ENCODE measurements at regions not wholly inside any gene's neighbourhood (a gene's known extent, or its start where the extent isn't known, plus 50 kb on each side); places are given as distances from the start of the nearest gene placed in this dataset.
"Not testable (repeated sequence)": the region's sequence is repeated elsewhere in the genome, so short reads cannot be mapped to it uniquely, and the experiment has no call there.

GRCh38 chr10:34880817-34881216, 65.7 kb upstream of the PARD3 start:
- ATAC-seq (no peak), DNase-seq (ENCODE audit: low read depth, low spot score) (no peak)
- intact Hi-C loops (cut with micrococcal nuclease; ENCODE audit: unreplicated experiment), result no loop called here

GRCh38 chr10:34878651-34879050, 63.6 kb upstream of the PARD3 start:
- CTCF ChIA-PET; POLR2A ChIA-PET; in situ Hi-C loops (cut with HindIII; ENCODE audit: low pct_unique_long_range_greater_than_20kb, low sequenced_read_pairs); H3K4me1 ChIP-seq (ENCODE audit: control insufficient read depth, insufficient read depth, low read length); H3K27ac ChIP-seq (ENCODE audit: low read length); H3K36me3 ChIP-seq (ENCODE audit: control insufficient read depth, insufficient read depth, low read length); BruUV-seq (replicated peaks); H3K27me3 ChIP-seq (ENCODE audit: control insufficient read depth, insufficient read depth, low read length); ATAC-seq; DNase-seq (ENCODE audit: low read depth, low spot score); H3K9me3 ChIP-seq (ENCODE audit: control insufficient read depth, insufficient read depth, low read depth, low read length); intact Hi-C loops (cut with micrococcal nuclease; ENCODE audit: unreplicated experiment); H3K4me3 ChIP-seq (ENCODE audit: low read depth in 2 of 2, low read length in 2 of 2): not testable (repeated sequence)

More at GRCh38 chr10:34880817-34881216, 65.7 kb upstream of the PARD3 start:
- in situ Hi-C loops (cut with HindIII; ENCODE audit: low pct_unique_long_range_greater_than_20kb, low sequenced_read_pairs), result no loop called here
- BruUV-seq (replicated peaks), result no TSS peak
- ChIA-PET POLR2A (no interaction called here), CTCF (no interaction called here)
- H3K4me1 ChIP-seq (ENCODE audit: control insufficient read depth, insufficient read depth, low read length), result no peaks in the 10 kb centered on the region
- H3K27ac ChIP-seq (ENCODE audit: low read length), result no peak overlapping the region
- no peak overlapping the region for H3K4me3 ChIP-seq (ENCODE audit: low read depth in 2 of 2, low read length in 2 of 2)
- H3K36me3 ChIP-seq (ENCODE audit: control insufficient read depth, insufficient read depth, low read length), result no peaks in the 10 kb centered on the region
- TF ChIP-seq CTCF (IDR thresholded peaks at IDR 0.05) (no peak), POLR2AphosphoS5 (IDR thresholded peaks at IDR 0.05; ENCODE audit: low read depth, low read length) (no peak), REST (IDR thresholded peaks at IDR 0.05; ENCODE audit: insufficient read depth in 1 of 2, low read depth in 2 of 2, low read length in 1 of 2) (no peak), SIN3A (IDR thresholded peaks at IDR 0.05; ENCODE audit: borderline replicate concordance, insufficient read depth, low read depth, low read length) (no peak), TCF7L2 (IDR thresholded peaks at IDR 0.05; ENCODE audit: low read depth, low read length) (no peak)
- no peaks in the 10 kb centered on the region for H3K9me3 ChIP-seq (ENCODE audit: control insufficient read depth, insufficient read depth, low read depth, low read length)
- no peaks in the 10 kb centered on the region for H3K27me3 ChIP-seq (ENCODE audit: control insufficient read depth, insufficient read depth, low read length)

- in situ Hi-C loops (cut with HindIII; ENCODE audit: low pct_unique_long_range_greater_than_20kb, low sequenced_read_pairs) (no loop called here), intact Hi-C loops (cut with micrococcal nuclease; ENCODE audit: unreplicated experiment) (no loop called here)
- no peaks in the 10 kb centered on the region for H3K27me3 ChIP-seq (ENCODE audit: control insufficient read depth, insufficient read depth, low read length)
- ATAC-seq (no peak), DNase-seq (ENCODE audit: low read depth, low spot score) (no peak)
- no TSS peak for BruUV-seq (replicated peaks)
- no peak overlapping the region for H3K4me3 ChIP-seq (ENCODE audit: low read depth in 2 of 2, low read length in 2 of 2)
- no peaks in the 10 kb centered on the region for H3K9me3 ChIP-seq (ENCODE audit: control insufficient read depth, insufficient read depth, low read depth, low read length)
- ChIA-PET CTCF (no interaction called here), POLR2A (interaction anchor here (0.6 kb wide), 1 partner anchor 8 kb away, joined by 3 read pairs; no protein-coding TSS in a partner anchor)
- no peaks in the 10 kb centered on the region for H3K36me3 ChIP-seq (ENCODE audit: control insufficient read depth, insufficient read depth, low read length)
- H3K27ac ChIP-seq (ENCODE audit: low read length), result no peak overlapping the region
- TF ChIP-seq TCF7L2 (IDR thresholded peaks at IDR 0.05; ENCODE audit: low read depth, low read length) (no peak), POLR2AphosphoS5 (IDR thresholded peaks at IDR 0.05; ENCODE audit: low read depth, low read length) (no peak), SIN3A (IDR thresholded peaks at IDR 0.05; ENCODE audit: borderline replicate concordance, insufficient read depth, low read depth, low read length) (no peak), REST (IDR thresholded peaks at IDR 0.05; ENCODE audit: insufficient read depth in 1 of 2, low read depth in 2 of 2, low read length in 1 of 2) (no peak), CTCF (IDR thresholded peaks at IDR 0.05) (no peak)
- no peaks in the 10 kb centered on the region for H3K4me1 ChIP-seq (ENCODE audit: control insufficient read depth, insufficient read depth, low read length)
These were observed 60.0 kb upstream of the PARD3 start for GRCh38 chr10:34875061-34875460.
